OCI-LY1 (cell line): ENCODE measurements at regions not wholly inside any gene's neighbourhood (a gene's known extent, or its start where the extent isn't known, plus 50 kb on each side); places are given as distances from the start of the nearest gene placed in this dataset.

ENCODE experiments used
- H2AFZ ChIP-seq: fragments of 200-600 bp; sonication (generic), shearing (Covaris generic); 2 replicates; pipeline ENCODE4 v1.6.0; 2014; ENCODE audit warnings: antibody characterized with exemption, mild to moderate bottlenecking, low read length
- H3F3A ChIP-seq: fragments of 200-600 bp; sonication (generic), shearing (Covaris generic); 2 replicates; pipeline ENCODE4 v1.6.0; 2014; ENCODE audit warnings: mild to moderate bottlenecking, antibody characterized with exemption, low read length, moderate library complexity; ENCODE audit not compliant: insufficient read depth
- H3K27ac ChIP-seq: fragments of 200-600 bp; sonication (generic); 2 replicates; pipeline ENCODE4 v1.5.1; 2014; ENCODE audit warnings: low read length, mixed run types, mild to moderate bottlenecking, low read depth; ENCODE audit not compliant: poor library complexity, severe bottlenecking
- H3K27me3 ChIP-seq: fragments of 200-600 bp; sonication (generic); 2 replicates; pipeline ENCODE4 v1.6.0; 2014; ENCODE audit warnings: antibody characterized with exemption, mild to moderate bottlenecking, low read length, moderate library complexity; ENCODE audit not compliant: insufficient read depth
- H3K36me3 ChIP-seq: fragments of 200-600 bp; sonication (generic); 2 replicates; pipeline ENCODE4 v1.6.1; 2014; ENCODE audit warnings: mild to moderate bottlenecking, antibody characterized with exemption, low read length, moderate library complexity, mixed read lengths; ENCODE audit not compliant: insufficient read depth
- H3K4me1 ChIP-seq: fragments of 200-600 bp; sonication (generic); 2 replicates; pipeline ENCODE4 v1.5.1; 2014; ENCODE audit warnings: mild to moderate bottlenecking, low read length, moderate library complexity; ENCODE audit not compliant: insufficient read depth, severe bottlenecking
- H3K4me2 ChIP-seq: fragments of 200-600 bp; sonication (generic), shearing (Covaris generic); 2 replicates; pipeline ENCODE4 v1.6.1; 2014; ENCODE audit warnings: low read length
- H3K4me3 ChIP-seq: fragments of 200-600 bp; sonication (generic); 2 replicates; pipeline ENCODE4 v1.5.1; 2014; ENCODE audit warnings: low read length, low read depth, mild to moderate bottlenecking, mixed read lengths; ENCODE audit not compliant: poor library complexity, severe bottlenecking
- H3K79me2 ChIP-seq: fragments of 200-600 bp; shearing (Covaris generic); 2 replicates; pipeline ENCODE4 v1.6.1; 2016; ENCODE audit warnings: mixed run types, low read length, mixed read lengths; ENCODE audit not compliant: insufficient read depth
- H3K9ac ChIP-seq: fragments of 200-600 bp; sonication (generic), shearing (Covaris generic); 2 replicates; pipeline ENCODE4 v1.6.1; 2014; ENCODE audit warnings: mild to moderate bottlenecking, low read length, mixed read lengths
- H3K9me2 ChIP-seq: fragments of 200-600 bp; sonication (generic), shearing (Covaris generic); 2 replicates; pipeline ENCODE4 v1.6.1; 2014; ENCODE audit warnings: low read depth, mild to moderate bottlenecking, low read length, mixed read lengths
- H3K9me3 ChIP-seq: fragments of 200-600 bp; shearing (Covaris generic); 2 replicates; pipeline ENCODE4 v1.6.1; 2014; ENCODE audit warnings: low read length, mixed read lengths
- H4K20me1 ChIP-seq: fragments of 200-600 bp; sonication (generic), shearing (Covaris generic); 2 replicates; pipeline ENCODE4 v1.6.0; 2016; ENCODE audit warnings: mild to moderate bottlenecking, low read length; ENCODE audit not compliant: insufficient read depth
- CTCF ChIP-seq: fragments of 200-600 bp; sonication (generic), shearing (Covaris generic); IDR thresholded peaks from 2 replicates; pipeline ENCODE4 v1.5.1; 2017; ENCODE audit warnings: mild to moderate bottlenecking, antibody characterized with exemption, low read length, moderate library complexity, mixed read lengths
- EZH2 ChIP-seq: fragments of 200-600 bp; sonication (generic), shearing (Covaris generic); IDR thresholded peaks from 2 replicates; pipeline ENCODE4 v1.8.0; 2017; ENCODE audit warnings: borderline replicate concordance, mixed run types, mild to moderate bottlenecking, antibody characterized with exemption, low read length, moderate library complexity, mixed read lengths

GRCh38 chr1:63262459-63262770, 60.0 kb upstream of the FOXD3 start:
- no peaks in the 10 kb centered on the region for H3K27me3 ChIP-seq
- no peak for TF ChIP-seq CTCF
- no peaks in the 10 kb centered on the region for H3K36me3 ChIP-seq
- no peaks in the 10 kb centered on the region for H3K4me1 ChIP-seq
- H3K9me3 ChIP-seq, result no peaks in the 10 kb centered on the region
- no peak overlapping the region for H2AFZ ChIP-seq
- no peak overlapping the region for H3K4me2 ChIP-seq
- no peak overlapping the region for H3K27ac ChIP-seq
- no peak overlapping the region for H3K4me3 ChIP-seq
- H3K9ac ChIP-seq, result no peak overlapping the region
- no peaks in the 10 kb centered on the region for H3F3A ChIP-seq
- H3K79me2 ChIP-seq, result no peaks in the 10 kb centered on the region
- no peaks in the 10 kb centered on the region for H4K20me1 ChIP-seq
- no peaks in the 10 kb centered on the region for H3K9me2 ChIP-seq

GRCh38 chr1:63264161-63264560, 58.2 kb upstream of the FOXD3 start:
- no peak overlapping the region for H3K27ac ChIP-seq
- H3K4me2 ChIP-seq, result no peak overlapping the region
- no peaks in the 10 kb centered on the region for H3K27me3 ChIP-seq
- H3K36me3 ChIP-seq, result no peaks in the 10 kb centered on the region
- no peak overlapping the region for H2AFZ ChIP-seq
- no peak overlapping the region for H3K4me3 ChIP-seq
- no peaks in the 10 kb centered on the region for H3K9me2 ChIP-seq
- no peak overlapping the region for H3K9ac ChIP-seq
- H4K20me1 ChIP-seq, result no peaks in the 10 kb centered on the region
- no peaks in the 10 kb centered on the region for H3K79me2 ChIP-seq
- H3K9me3 ChIP-seq, result no peaks in the 10 kb centered on the region
- TF ChIP-seq EZH2 (no peak), CTCF (no peak)
- H3K4me1 ChIP-seq, result no peaks in the 10 kb centered on the region
- no peaks in the 10 kb centered on the region for H3F3A ChIP-seq

- Histone ChIP-seq H3K4me3 (no peak overlapping the region), H3K79me2 (no peaks in the 10 kb centered on the region), H4K20me1 (no peaks in the 10 kb centered on the region), H3K4me2 (no peak overlapping the region), H3K9me2 (no peaks in the 10 kb centered on the region), H3K4me1 (no peaks in the 10 kb centered on the region), H3K36me3 (no peaks in the 10 kb centered on the region), H3K27me3 (no peaks in the 10 kb centered on the region), H3F3A (no peaks in the 10 kb centered on the region), H2AFZ (no peak overlapping the region), H3K9ac (no peak overlapping the region), H3K27ac (no peak overlapping the region), H3K9me3 (no peaks in the 10 kb centered on the region)
- TF ChIP-seq CTCF (no peak), EZH2 (no peak)
Observed at GRCh38 chr1:63266857-63267256, 55.5 kb upstream of the FOXD3 start.
